OCI-LY3 (cell line): ENCODE measurements at regions not wholly inside any gene's neighbourhood (a gene's known extent, or its start where the extent isn't known, plus 50 kb on each side); places are given as distances from the start of the nearest gene placed in this dataset.

ENCODE experiments used
- H2AFZ ChIP-seq: fragments of 200-600, 300-600 bp; shearing (Covaris generic); 2 replicates; pipeline ENCODE4 v1.6.0; 2014; ENCODE audit warnings: antibody characterized with exemption, low read depth, low read length
- H3K27ac ChIP-seq: fragments of 200-600, 300-600 bp; sonication (generic); 2 replicates; pipeline ENCODE4 v1.5.1; 2014; ENCODE audit warnings: mild to moderate bottlenecking, low read length, moderate library complexity, mixed read lengths
- H3K27me3 ChIP-seq: fragments of 200-600, 300-600 bp; sonication (generic); 2 replicates; pipeline ENCODE4 v1.6.1; 2014; ENCODE audit warnings: low read depth, low read length, mixed read lengths
- H3K36me3 ChIP-seq: fragments of 200-600, 300-600 bp; sonication (generic); replicated peaks from 2 replicates; pipeline ENCODE3; 2014; ENCODE audit warnings: low read depth, low read length, mixed read lengths
- H3K4me1 ChIP-seq: fragments of 300-600, 200-600 bp; sonication (generic); 2 replicates; pipeline ENCODE4 v1.6.1; 2014; ENCODE audit warnings: low read length, mixed read lengths
- H3K4me2 ChIP-seq: fragments of 200-600, 300-600 bp; sonication (generic); 2 replicates; pipeline ENCODE4 v1.6.1; 2014; ENCODE audit warnings: low read length, mixed read lengths
- H3K4me3 ChIP-seq: fragments of 300-600, 200-600 bp; sonication (generic); 2 replicates; pipeline ENCODE4 v1.5.1; 2014; ENCODE audit warnings: antibody characterized with exemption, mild to moderate bottlenecking, low read length, moderate library complexity
- H3K79me2 ChIP-seq: fragments of 300-600, 200-600 bp; shearing (Covaris generic); 2 replicates; pipeline ENCODE4 v1.6.1; 2014; ENCODE audit warnings: mild to moderate bottlenecking, low read length, mixed read lengths
- H3K9ac ChIP-seq: fragments of 300-600, 200-600 bp; shearing (Covaris generic); 2 replicates; pipeline ENCODE4 v1.6.0; 2014; ENCODE audit warnings: mild to moderate bottlenecking, low read length, moderate library complexity
- H3K9me3 ChIP-seq: fragments of 200-600, 300-600 bp; shearing (Covaris generic); 2 replicates; pipeline ENCODE4 v1.6.1; 2014; ENCODE audit warnings: low read length, mixed read lengths; ENCODE audit not compliant: insufficient read depth
- H4K20me1 ChIP-seq: fragments of 200-600, 300-600 bp; sonication (generic); 2 replicates; pipeline ENCODE4 v1.6.1; 2016; ENCODE audit warnings: low read length, mixed read lengths; ENCODE audit not compliant: insufficient read depth
- EZH2phosphoT487 ChIP-seq: fragments of 200-600 bp; shearing (Covaris generic); IDR thresholded peaks from 2 replicates; pipeline ENCODE4 v1.6.1; 2018; ENCODE audit warnings: antibody characterized with exemption, mixed run types, low read depth
- TF ChIP-seq, protein P1 (sequence below): fragments of 200-600, 300-600 bp; sonication (generic); IDR thresholded peaks from 2 replicates; pipeline ENCODE4 v1.5.1; 2014; ENCODE audit warnings: antibody characterized with exemption, low read length, low read depth

DNA sequence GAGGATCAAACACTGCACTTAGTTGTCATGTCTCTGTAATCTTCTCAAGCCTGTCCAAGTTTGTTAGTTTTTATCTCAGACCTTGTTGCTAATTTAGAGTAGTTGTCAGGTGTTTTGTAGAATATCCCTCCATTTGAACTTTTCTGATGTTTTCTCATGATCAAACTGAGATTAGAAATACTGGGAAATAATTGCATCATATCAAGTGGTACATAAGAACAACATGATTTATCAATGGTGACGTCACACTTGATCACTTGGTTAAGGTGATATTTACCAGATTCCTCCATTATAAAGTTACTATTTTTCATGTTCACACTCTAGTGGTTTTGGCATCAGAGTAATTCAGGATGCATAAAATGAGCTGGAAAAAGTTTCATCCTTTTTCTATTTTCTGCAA is 1182.4 kb upstream of the ZEB2 start:
- H3K79me2 ChIP-seq: no peaks in the 10 kb centered on the region
- H4K20me1 ChIP-seq: no peaks in the 10 kb centered on the region
- no peak overlapping the region for H3K4me3 ChIP-seq
- no peaks in the 10 kb centered on the region for H3K4me1 ChIP-seq
- no peak overlapping the region for H3K9ac ChIP-seq
- no peak overlapping the region for H3K4me2 ChIP-seq
- no peak overlapping the region for H3K27ac ChIP-seq
- H2AFZ ChIP-seq: no peak overlapping the region
- no peaks in the 10 kb centered on the region for H3K27me3 ChIP-seq
- TF ChIP-seq, protein P1, sequence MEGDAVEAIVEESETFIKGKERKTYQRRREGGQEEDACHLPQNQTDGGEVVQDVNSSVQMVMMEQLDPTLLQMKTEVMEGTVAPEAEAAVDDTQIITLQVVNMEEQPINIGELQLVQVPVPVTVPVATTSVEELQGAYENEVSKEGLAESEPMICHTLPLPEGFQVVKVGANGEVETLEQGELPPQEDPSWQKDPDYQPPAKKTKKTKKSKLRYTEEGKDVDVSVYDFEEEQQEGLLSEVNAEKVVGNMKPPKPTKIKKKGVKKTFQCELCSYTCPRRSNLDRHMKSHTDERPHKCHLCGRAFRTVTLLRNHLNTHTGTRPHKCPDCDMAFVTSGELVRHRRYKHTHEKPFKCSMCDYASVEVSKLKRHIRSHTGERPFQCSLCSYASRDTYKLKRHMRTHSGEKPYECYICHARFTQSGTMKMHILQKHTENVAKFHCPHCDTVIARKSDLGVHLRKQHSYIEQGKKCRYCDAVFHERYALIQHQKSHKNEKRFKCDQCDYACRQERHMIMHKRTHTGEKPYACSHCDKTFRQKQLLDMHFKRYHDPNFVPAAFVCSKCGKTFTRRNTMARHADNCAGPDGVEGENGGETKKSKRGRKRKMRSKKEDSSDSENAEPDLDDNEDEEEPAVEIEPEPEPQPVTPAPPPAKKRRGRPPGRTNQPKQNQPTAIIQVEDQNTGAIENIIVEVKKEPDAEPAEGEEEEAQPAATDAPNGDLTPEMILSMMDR: no peak
- TF ChIP-seq EZH2phosphoT487: no peak
- peaks cover 2% of the 10 kb centered on the region for H3K36me3 ChIP-seq
- H3K9me3 ChIP-seq: peaks cover 8% of the 10 kb centered on the region; the same call in 1 of the 2 replicates

DNA sequence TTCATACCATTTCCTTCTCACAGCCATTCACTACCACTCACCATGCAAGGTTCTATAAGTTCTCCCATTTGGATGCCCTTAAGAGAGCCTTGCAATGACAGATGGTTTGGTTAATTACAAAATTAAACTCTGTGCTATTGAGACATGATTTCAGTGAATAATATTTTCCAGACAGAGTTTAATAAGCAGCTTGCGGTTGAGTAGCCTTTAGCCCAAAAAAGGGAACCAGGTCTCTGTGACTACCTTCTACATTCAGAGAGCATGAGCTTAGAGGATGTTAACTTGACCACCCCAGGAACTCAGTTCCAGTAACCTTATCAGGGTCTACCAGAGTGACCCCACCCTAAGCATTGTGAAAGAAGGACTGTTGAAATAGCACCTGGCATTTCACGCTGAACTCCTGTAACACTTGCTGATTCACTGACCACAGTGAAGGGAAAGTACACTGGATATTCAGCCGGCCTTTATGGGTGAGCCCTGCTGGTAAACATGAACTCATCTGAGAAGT is 1173.1 kb upstream of the ZEB2 start:
- H2AFZ ChIP-seq: 0 out of 2 replicates have a peak overlapping the region, but pooled peaks have one; percentile 60
- H3K4me2 ChIP-seq: peak overlapping the region; percentile 68

DNA sequence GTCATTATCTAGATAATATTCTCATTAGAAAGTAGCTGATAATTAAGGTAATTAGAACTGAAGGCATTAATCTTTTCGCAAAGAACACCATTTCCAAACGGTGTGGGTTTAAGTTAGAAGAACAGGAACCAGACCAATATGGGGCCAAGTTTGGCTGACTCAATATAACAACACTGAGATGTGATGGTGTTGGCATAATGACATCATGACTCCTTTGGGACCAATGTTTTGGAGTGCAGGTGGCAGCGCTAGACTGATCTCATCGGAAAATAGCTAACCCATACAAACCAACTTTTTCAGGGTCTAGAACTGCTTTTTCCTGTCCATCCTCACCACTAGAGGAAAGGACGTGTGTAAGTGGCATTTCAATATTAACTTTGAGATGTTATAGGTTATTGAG is 1171.7 kb upstream of the ZEB2 start:
- Histone ChIP-seq H3K27me3 (no peaks in the 10 kb centered on the region), H3K9ac (no peak overlapping the region), H2AFZ (no peak overlapping the region), H3K27ac (no peak overlapping the region), H3K4me1 (peaks cover 33% of the 10 kb centered on the region), H3K4me2 (no peak overlapping the region), H3K4me3 (no peak overlapping the region), H3K36me3 (no peaks in the 10 kb centered on the region), H3K79me2 (no peaks in the 10 kb centered on the region), H3K9me3 (0 out of 2 replicates have a peak, but pooled peaks cover 2% of the 10 kb centered on the region), H4K20me1 (no peaks in the 10 kb centered on the region)
- TF ChIP-seq, protein P1: no peak
- no peak for TF ChIP-seq EZH2phosphoT487

More for the DNA sequence above, 1173.1 kb upstream of the ZEB2 start:
- Histone ChIP-seq H3K27ac (peak overlapping the region; percentile 24; the same call in 1 of the 2 replicates), H3K9ac (peak overlapping the region; percentile 7; the same call in 1 of the 2 replicates), H4K20me1 (no peaks in the 10 kb centered on the region), H3K27me3 (no peaks in the 10 kb centered on the region), H3K4me3 (peak overlapping the region; percentile 30; the same call in 1 of the 2 replicates), H3K79me2 (no peaks in the 10 kb centered on the region), H3K4me1 (peaks cover 21% of the 10 kb centered on the region), H3K36me3 (no peaks in the 10 kb centered on the region), H3K9me3 (0 out of 2 replicates have a peak, but pooled peaks cover 2% of the 10 kb centered on the region)
- TF ChIP-seq EZH2phosphoT487: no peak
- TF ChIP-seq, protein P1: no peak

DNA sequence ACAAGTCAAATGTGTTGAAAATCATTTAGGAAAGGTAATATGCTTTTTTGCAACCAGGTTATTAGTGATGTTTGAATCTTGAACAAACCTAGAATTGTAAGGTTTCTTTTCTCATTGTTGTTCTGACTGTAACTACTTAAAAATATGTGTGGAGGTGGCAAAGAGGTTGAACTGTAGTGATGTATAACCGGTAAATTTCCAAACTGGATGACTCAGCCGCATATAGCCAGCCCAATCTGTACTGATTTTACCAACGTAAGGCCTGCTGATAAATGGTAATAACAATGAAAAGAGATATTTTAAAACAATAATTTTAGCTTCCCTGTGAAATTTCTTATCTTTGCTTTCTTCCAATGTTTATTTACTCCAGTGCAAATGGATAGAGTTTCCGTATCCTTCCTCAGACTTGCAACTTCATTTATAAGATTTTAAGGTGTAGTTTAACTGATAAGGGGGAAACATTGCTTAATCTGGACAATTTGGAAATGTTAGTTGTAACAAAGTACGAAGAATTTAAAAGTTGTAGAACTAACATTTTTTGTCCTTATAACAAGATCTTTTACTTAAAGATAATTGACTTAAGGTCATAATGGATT is 1170.4 kb upstream of the ZEB2 start:
- no peak overlapping the region for H2AFZ ChIP-seq
- no peak overlapping the region for H3K4me2 ChIP-seq
- no peaks in the 10 kb centered on the region for H3K36me3 ChIP-seq
- H3K4me1 ChIP-seq: peaks cover 33% of the 10 kb centered on the region
- no peaks in the 10 kb centered on the region for H3K27me3 ChIP-seq
- TF ChIP-seq, protein P1: no peak
- H3K4me3 ChIP-seq: no peak overlapping the region
- no peaks in the 10 kb centered on the region for H3K79me2 ChIP-seq
- H3K9me3 ChIP-seq: 0 out of 2 replicates have a peak, but pooled peaks cover 2% of the 10 kb centered on the region
- no peak overlapping the region for H3K27ac ChIP-seq
- H3K9ac ChIP-seq: no peak overlapping the region
- no peaks in the 10 kb centered on the region for H4K20me1 ChIP-seq
